ENCODE measurements at regions not wholly inside any gene's neighbourhood (a gene's known extent, or its start where the extent isn't known, plus 50 kb on each side); places are given as distances from the start of the nearest gene placed in this dataset.

DNA sequence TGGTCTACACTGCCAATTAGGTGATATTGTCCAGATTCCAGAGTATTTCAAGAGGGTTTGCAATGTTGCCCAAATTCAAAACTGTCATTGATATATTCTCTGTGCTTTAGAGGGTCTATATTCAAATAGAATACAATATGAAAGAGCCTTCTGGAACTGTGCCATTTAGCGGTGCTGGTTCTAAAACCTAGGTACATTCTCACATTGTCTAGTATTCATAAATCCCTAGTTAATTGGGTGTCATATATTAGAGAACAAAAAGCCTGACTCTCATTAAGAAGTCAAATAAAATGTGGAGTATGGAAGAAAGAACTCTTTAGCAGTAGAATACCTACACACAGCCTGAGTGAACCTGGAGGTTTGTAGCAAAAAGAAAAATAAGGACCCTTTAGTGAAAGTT, 447.9 kb downstream of the CNTN6 start:
- H3K36me3 Mint-ChIP-seq (ENCODE audit: low read depth): peaks cover 2% of the 10 kb centered on the region
- no peak overlapping the region for H3K4me3 Mint-ChIP-seq
- H3K4me1 Mint-ChIP-seq: no peaks in the 10 kb centered on the region
- no peak overlapping the region for H3K27ac Mint-ChIP-seq (ENCODE audit: unreplicated experiment)
- H3K27me3 Mint-ChIP-seq (ENCODE audit: low read depth): peaks cover 4% of the 10 kb centered on the region
- no peak for DNase-seq (ENCODE audit: low read depth, low spot score)
- H3K9me3 Mint-ChIP-seq: peaks cover 3% of the 10 kb centered on the region
- TF ChIP-seq, protein P1, sequence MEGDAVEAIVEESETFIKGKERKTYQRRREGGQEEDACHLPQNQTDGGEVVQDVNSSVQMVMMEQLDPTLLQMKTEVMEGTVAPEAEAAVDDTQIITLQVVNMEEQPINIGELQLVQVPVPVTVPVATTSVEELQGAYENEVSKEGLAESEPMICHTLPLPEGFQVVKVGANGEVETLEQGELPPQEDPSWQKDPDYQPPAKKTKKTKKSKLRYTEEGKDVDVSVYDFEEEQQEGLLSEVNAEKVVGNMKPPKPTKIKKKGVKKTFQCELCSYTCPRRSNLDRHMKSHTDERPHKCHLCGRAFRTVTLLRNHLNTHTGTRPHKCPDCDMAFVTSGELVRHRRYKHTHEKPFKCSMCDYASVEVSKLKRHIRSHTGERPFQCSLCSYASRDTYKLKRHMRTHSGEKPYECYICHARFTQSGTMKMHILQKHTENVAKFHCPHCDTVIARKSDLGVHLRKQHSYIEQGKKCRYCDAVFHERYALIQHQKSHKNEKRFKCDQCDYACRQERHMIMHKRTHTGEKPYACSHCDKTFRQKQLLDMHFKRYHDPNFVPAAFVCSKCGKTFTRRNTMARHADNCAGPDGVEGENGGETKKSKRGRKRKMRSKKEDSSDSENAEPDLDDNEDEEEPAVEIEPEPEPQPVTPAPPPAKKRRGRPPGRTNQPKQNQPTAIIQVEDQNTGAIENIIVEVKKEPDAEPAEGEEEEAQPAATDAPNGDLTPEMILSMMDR (conservative IDR thresholded peaks at IDR 0.05): no peak

DNA sequence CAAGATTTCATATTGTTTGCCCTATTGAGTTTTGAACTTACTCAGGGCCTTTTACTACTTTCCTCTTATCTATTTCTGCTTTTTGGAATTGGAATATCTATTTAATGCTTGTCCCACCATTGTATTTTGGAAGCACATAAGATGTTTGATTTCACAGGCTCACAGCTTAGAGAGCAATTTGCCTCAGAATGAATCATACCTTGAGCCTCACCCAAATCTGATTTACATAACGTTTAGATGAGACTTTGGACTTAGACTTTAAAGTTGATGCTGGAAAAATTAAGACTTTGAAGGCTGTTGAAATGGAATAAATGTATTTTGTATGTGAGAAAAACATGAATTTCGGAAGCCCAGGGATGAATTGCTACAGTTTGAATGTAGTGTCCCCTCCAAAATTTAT, 458.9 kb downstream of the CNTN6 start:
- no peak for DNase-seq (ENCODE audit: low read depth, low spot score)
- Mint-ChIP-seq H3K27ac (ENCODE audit: unreplicated experiment) (no peak overlapping the region), H3K4me3 (no peak overlapping the region), H3K36me3 (ENCODE audit: low read depth) (no peaks in the 10 kb centered on the region), H3K9me3 (no peaks in the 10 kb centered on the region), H3K27me3 (ENCODE audit: low read depth) (peaks cover 2% of the 10 kb centered on the region), H3K4me1 (no peaks in the 10 kb centered on the region)
- TF ChIP-seq, protein P1 (conservative IDR thresholded peaks at IDR 0.05): no peak

DNA sequence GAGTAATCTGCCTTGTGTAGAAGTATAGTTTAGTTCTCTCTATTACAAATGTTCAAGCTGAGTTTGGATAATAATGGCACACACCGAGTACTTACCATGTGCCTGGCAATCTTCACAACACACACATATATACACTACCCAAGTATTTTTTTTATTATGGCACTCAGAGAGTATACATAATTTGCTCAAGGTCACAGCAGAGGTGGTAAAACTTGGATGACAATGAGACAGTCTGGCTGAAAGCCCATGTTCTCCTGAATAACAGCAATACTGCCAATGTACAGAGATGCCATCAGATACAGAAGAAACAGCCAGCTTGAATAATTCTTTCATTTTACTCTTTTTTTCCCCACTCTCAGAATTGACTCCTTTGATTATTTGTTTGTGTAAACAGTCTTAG, 460.0 kb downstream of the CNTN6 start:
- H3K9me3 Mint-ChIP-seq: no peaks in the 10 kb centered on the region
- peaks cover 2% of the 10 kb centered on the region for H3K27me3 Mint-ChIP-seq (ENCODE audit: low read depth)
- H3K4me1 Mint-ChIP-seq: no peaks in the 10 kb centered on the region
- no peak for DNase-seq (ENCODE audit: low read depth, low spot score)
- TF ChIP-seq, protein P1 (conservative IDR thresholded peaks at IDR 0.05): no peak
- no peak overlapping the region for H3K4me3 Mint-ChIP-seq
- no peak overlapping the region for H3K27ac Mint-ChIP-seq (ENCODE audit: unreplicated experiment)
- no peaks in the 10 kb centered on the region for H3K36me3 Mint-ChIP-seq (ENCODE audit: low read depth)

DNA sequence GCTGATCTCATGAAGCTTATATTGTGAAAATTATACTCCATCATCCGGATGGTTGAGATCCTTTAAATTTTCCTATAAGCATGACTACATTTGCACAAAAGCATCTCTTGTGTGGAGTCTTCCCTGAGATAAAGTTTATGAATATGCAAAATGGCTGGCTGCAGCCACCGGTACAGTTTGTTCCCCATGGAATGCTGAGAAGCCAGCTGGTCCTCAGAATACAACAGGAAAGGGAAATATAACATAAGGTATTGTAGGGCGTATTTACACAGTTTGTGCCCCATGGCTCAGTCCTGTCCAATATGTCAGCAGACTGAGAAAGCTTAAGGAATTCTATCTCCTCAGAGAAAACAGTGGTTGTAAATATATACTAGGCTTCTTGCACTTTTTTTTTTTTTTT, 468.6 kb downstream of the CNTN6 start:
- Mint-ChIP-seq H3K4me3 (no peak overlapping the region), H3K27me3 (ENCODE audit: low read depth) (no peaks in the 10 kb centered on the region), H3K9me3 (no peaks in the 10 kb centered on the region), H3K36me3 (ENCODE audit: low read depth) (no peaks in the 10 kb centered on the region), H3K27ac (ENCODE audit: unreplicated experiment) (no peak overlapping the region), H3K4me1 (no peaks in the 10 kb centered on the region)
- TF ChIP-seq, protein P1 (conservative IDR thresholded peaks at IDR 0.05): no peak
- no peak for DNase-seq (ENCODE audit: low read depth, low spot score)

DNA sequence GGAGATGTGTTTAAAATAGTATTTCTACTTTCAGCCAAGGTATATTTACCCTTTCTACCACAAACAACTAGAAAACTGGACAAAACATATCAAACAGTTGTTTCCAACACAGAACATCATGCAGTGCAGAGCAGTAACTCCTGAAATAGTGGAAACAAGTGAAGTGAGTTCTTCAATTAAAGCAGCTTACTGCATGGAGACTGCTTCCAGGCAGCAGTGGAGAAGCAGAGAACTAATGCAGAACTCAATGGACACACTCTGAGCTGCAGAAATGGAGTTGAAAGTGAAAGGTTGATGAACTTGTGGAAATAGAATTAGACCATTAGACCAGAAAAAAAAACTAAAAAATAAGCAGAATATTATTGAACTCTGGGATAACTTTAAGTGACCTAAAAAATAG, 478.9 kb downstream of the CNTN6 start:
- H3K27me3 Mint-ChIP-seq (ENCODE audit: low read depth): no peaks in the 10 kb centered on the region
- TF ChIP-seq, protein P1 (conservative IDR thresholded peaks at IDR 0.05): no peak
- H3K36me3 Mint-ChIP-seq (ENCODE audit: low read depth): no peaks in the 10 kb centered on the region
- no peaks in the 10 kb centered on the region for H3K4me1 Mint-ChIP-seq
- no peak overlapping the region for H3K27ac Mint-ChIP-seq (ENCODE audit: unreplicated experiment)
- DNase-seq (ENCODE audit: low read depth, low spot score): no peak
- no peaks in the 10 kb centered on the region for H3K9me3 Mint-ChIP-seq
- no peak overlapping the region for H3K4me3 Mint-ChIP-seq

DNA sequence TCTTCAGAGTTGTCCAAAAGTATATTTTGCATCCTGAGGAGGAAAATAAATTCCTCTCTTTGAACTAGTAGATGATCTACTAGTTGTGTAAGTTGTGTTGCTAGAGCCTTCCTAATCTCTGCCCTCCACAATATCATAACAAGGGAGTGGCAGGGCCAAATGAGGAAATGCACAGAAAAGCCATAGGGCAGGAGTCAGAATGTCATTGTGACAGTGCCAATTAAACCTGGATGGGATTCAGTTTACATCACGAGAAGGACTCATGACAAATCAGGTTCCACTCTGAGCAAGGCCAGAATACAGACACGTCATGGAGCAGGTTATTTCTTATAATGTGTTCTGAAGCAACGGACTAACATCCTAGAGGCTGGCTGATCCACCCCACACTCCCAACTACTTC, 483.2 kb downstream of the CNTN6 start:
- no peaks in the 10 kb centered on the region for H3K36me3 Mint-ChIP-seq (ENCODE audit: low read depth)
- no peaks in the 10 kb centered on the region for H3K9me3 Mint-ChIP-seq
- TF ChIP-seq, protein P1 (conservative IDR thresholded peaks at IDR 0.05): no peak
- H3K4me3 Mint-ChIP-seq: no peak overlapping the region
- no peak for DNase-seq (ENCODE audit: low read depth, low spot score)
- H3K4me1 Mint-ChIP-seq: no peaks in the 10 kb centered on the region
- no peak overlapping the region for H3K27ac Mint-ChIP-seq (ENCODE audit: unreplicated experiment)
- H3K27me3 Mint-ChIP-seq (ENCODE audit: low read depth): no peaks in the 10 kb centered on the region

All from neural crest cell (in vitro differentiated cells).